Muscle layer of duodenum (tissue), 2 donors: ENCODE measurements at regions not wholly inside any gene's neighbourhood (a gene's known extent, or its start where the extent isn't known, plus 50 kb on each side); places are given as distances from the start of the nearest gene placed in this dataset.

Experiments
- H3K27ac ChIP-seq: one replicate; pipeline ENCODE4 v1.7.0; 2013; ENCODE audit warnings: mild to moderate bottlenecking, low read length
- H3K27me3 ChIP-seq: one replicate; pipeline ENCODE4 v1.7.0; 2013; ENCODE audit warnings: low read depth, mild to moderate bottlenecking, control low read depth, low read length
- H3K36me3 ChIP-seq, 2 donors: one replicate each; pipeline ENCODE4 v1.7.0; 2013; ENCODE audit warnings: low read length in 2 of 2, control low read depth in 1 of 2, mild to moderate bottlenecking in 1 of 2; ENCODE audit not compliant: insufficient read depth in 2 of 2, control insufficient read depth in 1 of 2
- H3K4me1 ChIP-seq, 2 donors: one replicate each; pipeline ENCODE4 v1.7.0; 2013; ENCODE audit warnings: low read length in 2 of 2, mild to moderate bottlenecking in 2 of 2, control low read depth in 1 of 2, moderate library complexity in 1 of 2; ENCODE audit not compliant: insufficient read depth in 2 of 2, control insufficient read depth in 1 of 2
- H3K4me3 ChIP-seq, 2 donors: one replicate each; pipeline ENCODE4 v1.7.0; 2013; ENCODE audit warnings: low read length in 2 of 2, low read depth in 1 of 2, mild to moderate bottlenecking in 1 of 2
- H3K9me3 ChIP-seq, 2 donors: one replicate each; pipeline ENCODE4 v1.7.0; 2013; ENCODE audit warnings: low read length in 2 of 2, control low read depth in 1 of 2, mild to moderate bottlenecking in 1 of 2; ENCODE audit not compliant: control insufficient read depth in 1 of 2
- donor health status: healthy.

DNA sequence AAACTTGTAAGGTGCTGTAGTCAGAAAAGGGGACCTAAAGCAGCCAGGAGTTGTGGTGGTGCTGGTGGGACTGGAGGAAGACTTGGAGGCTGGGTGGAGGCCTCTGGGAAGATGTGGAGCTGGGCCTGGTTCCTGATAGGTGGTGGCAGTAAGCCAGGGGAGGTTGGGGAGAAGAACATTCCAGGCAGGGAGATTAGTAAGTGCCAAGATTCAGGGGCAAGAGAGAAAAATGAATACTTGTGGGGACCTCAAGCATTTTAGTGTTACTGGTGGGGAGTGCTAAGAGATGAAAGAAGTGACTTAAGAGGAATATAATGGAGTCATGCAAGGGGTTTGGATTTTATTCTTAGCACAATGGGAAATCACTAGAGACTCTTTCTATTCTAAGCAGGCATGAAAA lies 79.0 kb upstream of the B3GAT2 start:
- H3K27ac ChIP-seq = no peak overlapping the region
- no peaks in the 10 kb centered on the region for H3K36me3 ChIP-seq
- H3K27me3 ChIP-seq = no peaks in the 10 kb centered on the region
- no peaks in the 10 kb centered on the region for H3K9me3 ChIP-seq
- H3K4me3 ChIP-seq = no peak overlapping the region
- H3K4me1 ChIP-seq = no peaks in the 10 kb centered on the region

GRCh38 chr6:71038711-71039344 lies 82.0 kb upstream of the B3GAT2 start:
- Histone ChIP-seq H3K9me3 (no peaks in the 10 kb centered on the region), H3K4me3 (no peak overlapping the region), H3K27me3 (no peaks in the 10 kb centered on the region), H3K27ac (no peak overlapping the region), H3K36me3 (no peaks in the 10 kb centered on the region), H3K4me1 (no peaks in the 10 kb centered on the region)

DNA sequence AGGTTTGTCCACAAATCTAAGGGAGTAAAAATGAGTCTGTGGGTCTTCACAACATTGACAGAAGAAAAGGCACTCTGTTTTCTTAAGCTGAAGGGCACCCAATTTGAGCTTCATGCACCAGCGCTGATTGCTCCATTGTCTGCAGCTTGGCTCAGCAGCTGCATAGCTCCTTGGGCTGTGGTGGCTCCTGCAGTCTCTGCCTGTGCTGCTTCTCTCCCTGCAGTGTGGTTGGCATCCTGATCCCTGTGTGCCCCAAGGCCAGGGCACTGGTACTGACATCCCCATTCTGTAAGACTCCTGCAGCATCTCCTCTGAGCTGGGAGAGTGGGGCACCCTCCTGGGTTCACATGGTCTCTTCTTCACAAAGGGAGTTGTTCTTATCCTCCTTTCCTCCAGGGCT lies 83.2 kb upstream of the B3GAT2 start:
- Histone ChIP-seq H3K4me1 (no peaks in the 10 kb centered on the region), H3K9me3 (no peaks in the 10 kb centered on the region), H3K4me3 (no peak overlapping the region), H3K27ac (no peak overlapping the region), H3K36me3 (no peaks in the 10 kb centered on the region), H3K27me3 (no peaks in the 10 kb centered on the region)

DNA sequence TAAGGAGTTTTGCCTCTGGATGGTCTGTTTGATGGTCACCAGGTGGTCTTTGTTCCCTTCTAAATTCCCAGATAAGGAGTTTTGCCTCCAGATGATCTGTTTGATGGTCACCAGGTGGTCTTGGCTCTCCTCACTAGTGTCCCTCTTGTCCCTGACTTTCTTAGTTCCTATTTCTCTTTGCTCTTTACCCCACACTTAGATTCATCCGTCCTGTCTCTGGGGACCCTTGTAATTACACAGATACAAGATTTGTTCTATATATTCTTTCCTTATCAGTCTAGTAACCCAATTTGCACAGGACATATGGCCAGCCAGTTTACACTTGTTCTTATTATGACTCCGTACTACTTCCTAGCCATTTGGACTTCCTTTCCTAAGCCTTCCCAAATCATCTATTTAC lies 84.0 kb upstream of the B3GAT2 start:
- H3K4me1 ChIP-seq = no peaks in the 10 kb centered on the region
- no peaks in the 10 kb centered on the region for H3K36me3 ChIP-seq
- H3K27ac ChIP-seq = no peak overlapping the region
- no peak overlapping the region for H3K4me3 ChIP-seq
- H3K27me3 ChIP-seq = no peaks in the 10 kb centered on the region
- no peaks in the 10 kb centered on the region for H3K9me3 ChIP-seq

- Histone ChIP-seq H3K27me3 (no peaks in the 10 kb centered on the region), H3K27ac (no peak overlapping the region), H3K4me1 (no peaks in the 10 kb centered on the region), H3K4me3 (no peak overlapping the region), H3K9me3 (no peaks in the 10 kb centered on the region), H3K36me3 (no peaks in the 10 kb centered on the region)
Measured at GRCh38 chr6:71043902-71044301, 87.0 kb upstream of the B3GAT2 start.

DNA sequence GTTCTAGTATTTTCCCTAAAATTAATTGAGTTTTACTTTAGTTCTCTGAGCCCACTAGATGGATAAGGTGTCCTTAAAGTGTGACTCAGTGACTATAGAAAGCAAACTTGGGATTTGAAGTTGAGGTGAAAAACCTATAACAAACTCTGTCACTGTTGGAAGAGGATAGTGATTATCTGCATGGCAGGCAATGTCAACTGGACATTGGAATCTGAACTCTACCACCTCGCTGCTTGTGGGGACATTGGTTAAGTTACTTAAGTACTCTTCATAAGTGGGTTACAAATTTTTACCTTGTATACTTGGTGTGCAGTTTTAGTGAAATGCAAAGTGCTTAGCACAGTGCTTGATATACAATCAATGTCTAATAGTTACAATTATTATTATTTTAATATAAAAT lies 87.9 kb upstream of the B3GAT2 start:
- Histone ChIP-seq H3K36me3 (no peaks in the 10 kb centered on the region), H3K27me3 (no peaks in the 10 kb centered on the region), H3K9me3 (no peaks in the 10 kb centered on the region), H3K4me3 (no peak overlapping the region), H3K27ac (no peak overlapping the region), H3K4me1 (no peaks in the 10 kb centered on the region)

GRCh38 chr6:71045296-71045695 lies 88.4 kb upstream of the B3GAT2 start:
- Histone ChIP-seq H3K9me3 (no peaks in the 10 kb centered on the region), H3K27me3 (no peaks in the 10 kb centered on the region), H3K27ac (no peak overlapping the region), H3K4me1 (no peaks in the 10 kb centered on the region), H3K4me3 (no peak overlapping the region), H3K36me3 (no peaks in the 10 kb centered on the region)

- Histone ChIP-seq H3K4me3 (no peak overlapping the region), H3K4me1 (no peaks in the 10 kb centered on the region), H3K36me3 (no peaks in the 10 kb centered on the region), H3K27me3 (no peaks in the 10 kb centered on the region), H3K9me3 (no peaks in the 10 kb centered on the region), H3K27ac (no peak overlapping the region)
Measured at GRCh38 chr6:71047417-71047816, 90.6 kb upstream of the B3GAT2 start.

DNA sequence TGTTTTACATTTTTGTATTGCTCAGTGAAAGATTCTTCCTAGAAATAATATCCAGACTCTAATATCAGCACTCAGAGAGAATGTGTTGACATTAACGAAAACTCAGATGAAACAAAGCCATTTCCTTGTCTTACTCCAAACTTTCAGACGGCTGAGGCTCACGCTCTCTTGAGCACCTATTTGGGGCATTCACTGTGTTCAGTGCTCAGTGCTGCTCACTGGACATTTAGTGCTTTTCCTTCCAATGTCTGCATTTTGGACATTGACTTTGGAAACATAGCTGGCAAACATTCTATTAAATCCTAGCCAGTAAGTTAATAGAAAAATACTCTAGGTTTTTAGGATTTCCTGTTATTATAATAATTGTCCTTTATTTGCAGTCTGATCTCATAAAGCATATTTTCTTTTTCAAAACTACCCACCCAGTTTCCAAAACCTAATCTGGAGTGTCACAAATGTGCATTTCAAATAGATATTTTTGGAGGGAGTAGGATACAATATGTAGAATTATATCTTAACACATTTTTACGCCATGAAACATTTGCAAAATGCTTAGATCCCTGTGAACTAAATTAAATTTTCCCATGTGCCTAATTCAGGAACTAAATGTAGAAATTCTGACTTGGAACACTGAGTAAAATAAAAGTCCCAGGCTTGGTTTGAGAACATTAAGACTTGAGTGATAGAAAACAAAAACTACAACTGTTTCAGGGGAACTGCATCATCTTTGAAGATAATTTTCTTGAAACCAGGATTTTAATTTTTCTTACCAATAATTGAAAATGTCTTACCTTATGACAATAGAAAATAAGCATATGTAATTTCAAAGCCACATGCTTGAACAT lies 91.7 kb upstream of the B3GAT2 start:
- Histone ChIP-seq H3K27me3 (no peaks in the 10 kb centered on the region), H3K36me3 (no peaks in the 10 kb centered on the region), H3K4me3 (no peak overlapping the region), H3K9me3 (no peaks in the 10 kb centered on the region), H3K4me1 (no peaks in the 10 kb centered on the region), H3K27ac (no peak overlapping the region)

GRCh38 chr6:71049198-71049770 lies 92.4 kb upstream of the B3GAT2 start:
- Histone ChIP-seq H3K4me3 (no peak overlapping the region), H3K9me3 (no peaks in the 10 kb centered on the region), H3K27ac (no peak overlapping the region), H3K27me3 (no peaks in the 10 kb centered on the region), H3K4me1 (no peaks in the 10 kb centered on the region), H3K36me3 (no peaks in the 10 kb centered on the region)

DNA sequence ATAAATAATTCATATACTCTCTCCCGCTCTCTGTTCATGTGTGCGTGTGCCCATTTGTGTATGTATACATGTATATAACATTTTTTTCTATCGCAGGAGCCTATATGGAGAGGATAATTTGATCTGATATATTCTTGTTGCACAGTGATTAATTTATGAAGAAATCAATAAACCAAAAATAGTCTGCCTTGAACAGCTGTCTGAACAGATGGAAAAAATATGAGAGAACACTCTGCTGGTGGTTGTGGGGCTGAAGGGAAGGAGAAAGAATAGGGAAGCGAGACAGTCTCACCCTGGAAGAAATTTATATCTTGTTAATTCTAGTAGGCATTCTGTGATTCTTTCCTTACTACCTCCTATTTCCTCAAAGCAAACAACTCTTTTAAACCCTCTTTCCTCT lies 96.6 kb upstream of the B3GAT2 start:
- Histone ChIP-seq H3K4me3 (no peak overlapping the region), H3K4me1 (no peaks in the 10 kb centered on the region), H3K9me3 (no peaks in the 10 kb centered on the region), H3K27me3 (no peaks in the 10 kb centered on the region), H3K36me3 (no peaks in the 10 kb centered on the region), H3K27ac (no peak overlapping the region)
